Gastrocnemius medialis (tissue), 4 donors: ENCODE measurements at regions not wholly inside any gene's neighbourhood (a gene's known extent, or its start where the extent isn't known, plus 50 kb on each side); places are given as distances from the start of the nearest gene placed in this dataset.

Experiments
- CTCF ChIP-seq, 5 experiments: fragments of 450-650 bp in 3 of 5; fragments of 200-600 bp in 2 of 5; sonication (generic) in 2 of 5; IDR thresholded peaks in 4 of 5; conservative IDR thresholded peaks in 1 of 5; 1 replicate in 4 of 5; 2 replicates in 1 of 5; pipeline ENCODE4 v1.5.1; 2016 to 2019; ENCODE audit warnings: antibody characterized with exemption in 5 of 5, mild to moderate bottlenecking in 3 of 5, moderate library complexity in 3 of 5
- POLR2A ChIP-seq, 2 donors: fragments of 450-650 bp; IDR thresholded peaks; one replicate each; pipeline ENCODE4 v1.6.1; 2017; ENCODE audit warnings: antibody characterized with exemption in 2 of 2, mild to moderate bottlenecking in 2 of 2, moderate library complexity in 2 of 2

DNA sequence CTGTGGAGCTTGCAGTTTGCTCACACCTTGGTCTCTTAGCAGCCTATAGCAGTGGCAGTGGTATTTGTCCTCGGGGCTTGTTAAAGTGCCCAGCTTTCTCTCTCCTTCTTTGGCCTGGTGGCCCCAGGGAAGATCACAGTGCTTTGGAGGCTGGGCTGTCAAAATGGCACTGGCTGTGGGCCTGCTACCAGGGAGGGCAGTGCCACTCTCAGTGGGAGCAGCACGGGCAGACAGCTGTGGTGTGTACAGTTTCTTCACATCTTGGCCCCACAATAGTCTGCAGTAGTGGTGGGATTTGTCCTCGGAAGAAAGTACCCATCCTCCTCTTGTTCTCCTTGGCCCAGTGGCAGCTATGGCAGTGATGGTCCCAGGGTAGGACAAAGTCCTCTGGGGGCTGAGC is 164.4 kb upstream of the GORAB start:
- TF ChIP-seq CTCF (IDR thresholded peaks at IDR 0.05 in 4 of 5, conservative IDR thresholded peaks at IDR 0.05 in 1 of 5) = no peak
- TF ChIP-seq POLR2A (IDR thresholded peaks at IDR 0.05) = no peak
